ENCODE measurements at regions not wholly inside any gene's neighbourhood (a gene's known extent, or its start where the extent isn't known, plus 50 kb on each side); places are given as distances from the start of the nearest gene placed in this dataset.
"Not testable (repeated sequence)": the region's sequence is repeated elsewhere in the genome, so short reads cannot be mapped to it uniquely, and the experiment has no call there.

DNA sequence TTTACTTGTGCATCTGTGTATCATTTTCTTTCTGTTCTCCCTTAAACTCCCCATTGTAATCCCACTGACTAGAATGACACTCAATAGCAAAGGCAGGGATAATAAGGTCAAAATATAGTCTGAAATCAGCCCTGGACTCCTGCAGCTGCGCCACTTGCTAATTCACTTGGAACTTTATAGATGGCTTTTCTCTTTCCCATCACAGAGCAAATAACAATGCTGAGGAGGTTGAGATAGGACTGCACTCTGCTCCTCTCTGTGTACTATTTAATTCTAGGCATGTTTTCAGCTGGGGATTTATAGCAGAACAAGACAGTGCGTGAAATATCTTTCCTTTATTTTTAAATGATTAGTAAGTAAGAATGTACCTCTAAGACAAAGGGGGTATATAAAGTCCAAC is 324.2 kb downstream of the LNPK start:
- no peak overlapping the region for H3K4me3 Mint-ChIP-seq
- no peak for ATAC-seq (ENCODE audit: low read depth)
- H3K9me3 Mint-ChIP-seq: no peaks in the 10 kb centered on the region
- no peaks in the 10 kb centered on the region for H3K4me1 Mint-ChIP-seq
- no peaks in the 10 kb centered on the region for H3K36me3 Mint-ChIP-seq (ENCODE audit: low read depth)
- H3K27ac Mint-ChIP-seq: no peak overlapping the region
- ChIA-PET CTCF (interaction anchor here (3.4 kb wide), 1 partner anchor 12 kb away, joined by 14 read pairs; no protein-coding TSS in a partner anchor), POLR2A (no interaction called here)
- no peak for DNase-seq
- intact Hi-C loops (cut with micrococcal nuclease): no loop called here
- H3K27me3 Mint-ChIP-seq: no peaks in the 10 kb centered on the region
- TF ChIP-seq, protein P1, sequence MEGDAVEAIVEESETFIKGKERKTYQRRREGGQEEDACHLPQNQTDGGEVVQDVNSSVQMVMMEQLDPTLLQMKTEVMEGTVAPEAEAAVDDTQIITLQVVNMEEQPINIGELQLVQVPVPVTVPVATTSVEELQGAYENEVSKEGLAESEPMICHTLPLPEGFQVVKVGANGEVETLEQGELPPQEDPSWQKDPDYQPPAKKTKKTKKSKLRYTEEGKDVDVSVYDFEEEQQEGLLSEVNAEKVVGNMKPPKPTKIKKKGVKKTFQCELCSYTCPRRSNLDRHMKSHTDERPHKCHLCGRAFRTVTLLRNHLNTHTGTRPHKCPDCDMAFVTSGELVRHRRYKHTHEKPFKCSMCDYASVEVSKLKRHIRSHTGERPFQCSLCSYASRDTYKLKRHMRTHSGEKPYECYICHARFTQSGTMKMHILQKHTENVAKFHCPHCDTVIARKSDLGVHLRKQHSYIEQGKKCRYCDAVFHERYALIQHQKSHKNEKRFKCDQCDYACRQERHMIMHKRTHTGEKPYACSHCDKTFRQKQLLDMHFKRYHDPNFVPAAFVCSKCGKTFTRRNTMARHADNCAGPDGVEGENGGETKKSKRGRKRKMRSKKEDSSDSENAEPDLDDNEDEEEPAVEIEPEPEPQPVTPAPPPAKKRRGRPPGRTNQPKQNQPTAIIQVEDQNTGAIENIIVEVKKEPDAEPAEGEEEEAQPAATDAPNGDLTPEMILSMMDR (IDR thresholded peaks at IDR 0.05): no peak

DNA sequence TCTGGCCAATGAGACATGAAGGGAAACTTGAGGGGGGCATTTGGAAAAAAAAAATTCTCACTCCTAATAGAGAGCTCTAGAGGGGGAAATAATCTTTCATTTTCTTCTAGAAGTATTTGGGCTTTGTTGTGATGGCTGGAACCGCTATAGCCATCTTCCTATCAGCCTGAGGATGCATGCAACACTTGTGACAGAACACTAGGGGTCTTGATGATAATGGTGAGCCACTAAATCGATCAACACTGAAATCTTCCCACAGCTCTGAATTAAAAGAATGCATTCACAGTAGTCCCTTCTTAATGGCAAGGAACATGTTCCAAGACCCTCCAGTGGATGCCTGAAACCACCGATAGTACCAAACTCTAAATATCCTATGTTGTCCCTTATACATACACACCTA is 325.3 kb downstream of the LNPK start:
- Mint-ChIP-seq H3K4me1 (no peaks in the 10 kb centered on the region), H3K9me3 (no peaks in the 10 kb centered on the region), H3K27ac (no peak overlapping the region), H3K4me3 (no peak overlapping the region), H3K36me3 (ENCODE audit: low read depth) (no peaks in the 10 kb centered on the region), H3K27me3 (no peaks in the 10 kb centered on the region)
- ATAC-seq (ENCODE audit: low read depth): no peak
- TF ChIP-seq, protein P1 (IDR thresholded peaks at IDR 0.05): no peak
- no peak for DNase-seq
- POLR2A ChIA-PET: no interaction called here
- intact Hi-C loops (cut with micrococcal nuclease): no loop called here
- CTCF ChIA-PET: no interaction called here

DNA sequence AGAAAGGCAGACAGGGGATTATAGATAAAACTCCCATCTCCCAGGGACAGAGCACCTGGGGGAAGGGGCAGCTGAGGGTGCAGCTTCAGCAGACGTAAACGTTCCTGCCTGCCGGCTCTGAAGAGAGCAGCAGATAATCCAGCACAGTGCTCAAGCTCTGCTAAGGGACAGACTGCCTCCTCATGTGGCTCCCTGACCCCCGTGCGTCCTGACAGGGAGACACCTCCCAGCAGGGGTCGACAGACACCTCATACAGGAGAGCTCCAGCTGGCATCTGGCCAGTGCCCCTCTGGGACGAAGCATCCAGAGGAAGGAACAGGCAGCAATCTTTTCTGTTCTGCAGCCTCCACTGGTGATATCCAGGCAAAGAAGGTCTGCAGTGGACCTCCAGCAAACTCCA is 333.3 kb downstream of the LNPK start:
- H3K4me3 Mint-ChIP-seq; CTCF ChIA-PET; H3K9me3 Mint-ChIP-seq; H3K4me1 Mint-ChIP-seq; H3K36me3 Mint-ChIP-seq (ENCODE audit: low read depth); DNase-seq; H3K27ac Mint-ChIP-seq; intact Hi-C loops (cut with micrococcal nuclease); ATAC-seq (ENCODE audit: low read depth); POLR2A ChIA-PET; H3K27me3 Mint-ChIP-seq: not testable (repeated sequence)

DNA sequence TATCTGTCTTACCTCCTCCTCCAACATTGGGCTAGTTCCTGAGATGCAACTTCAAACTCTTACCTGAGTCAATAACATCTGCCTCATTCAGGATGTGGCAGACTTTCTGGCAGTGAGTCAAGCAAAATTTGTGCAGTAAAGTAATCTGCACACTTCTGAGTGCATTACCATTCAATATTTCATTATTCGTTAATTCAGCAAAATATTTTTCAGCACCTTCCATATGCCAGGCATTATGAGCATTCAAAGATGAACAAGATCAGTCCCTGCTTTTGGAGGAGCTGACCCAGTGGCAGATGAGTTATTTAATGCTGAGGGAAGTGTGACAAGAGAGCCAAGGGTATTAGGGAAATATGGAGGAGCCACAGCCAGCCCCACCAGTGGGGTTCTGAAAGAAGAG is 339.7 kb downstream of the LNPK start:
- CTCF ChIA-PET: no interaction called here
- POLR2A ChIA-PET: no interaction called here
- no peaks in the 10 kb centered on the region for H3K36me3 Mint-ChIP-seq (ENCODE audit: low read depth)
- no peaks in the 10 kb centered on the region for H3K27me3 Mint-ChIP-seq
- no peak for ATAC-seq (ENCODE audit: low read depth)
- DNase-seq: no peak
- H3K4me1 Mint-ChIP-seq: no peaks in the 10 kb centered on the region
- TF ChIP-seq, protein P1 (IDR thresholded peaks at IDR 0.05): no peak
- no peak overlapping the region for H3K4me3 Mint-ChIP-seq
- H3K27ac Mint-ChIP-seq: no peak overlapping the region
- intact Hi-C loops (cut with micrococcal nuclease): no loop called here
- no peaks in the 10 kb centered on the region for H3K9me3 Mint-ChIP-seq

DNA sequence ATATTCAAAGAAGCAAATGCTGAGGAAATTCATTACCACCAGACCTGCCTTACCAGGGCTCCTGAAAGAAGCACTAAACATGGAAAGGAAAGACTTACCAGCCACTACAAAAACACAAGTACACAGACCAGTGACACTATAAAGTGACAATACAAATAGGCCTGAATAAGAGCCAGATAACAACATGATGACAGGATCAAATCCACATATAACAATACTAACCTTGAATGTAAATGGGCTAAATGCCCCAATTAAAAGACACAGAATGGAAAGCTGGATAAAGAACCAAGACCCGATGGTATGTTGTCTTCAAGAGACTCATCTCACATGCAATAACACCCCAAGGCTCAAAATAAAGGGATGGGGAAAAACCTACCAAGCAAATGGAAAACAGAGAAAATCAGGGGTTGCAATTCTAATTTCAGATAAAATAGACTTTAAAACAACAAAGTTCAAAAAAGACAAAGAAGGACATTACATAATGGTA is 353.4 kb downstream of the LNPK start:
- H3K4me3 Mint-ChIP-seq: no peak overlapping the region
- POLR2A ChIA-PET: no interaction called here
- H3K27me3 Mint-ChIP-seq: no peaks in the 10 kb centered on the region
- no peak overlapping the region for H3K27ac Mint-ChIP-seq
- CTCF ChIA-PET: no interaction called here
- no peak for DNase-seq
- TF ChIP-seq, protein P1 (IDR thresholded peaks at IDR 0.05): no peak
- no peaks in the 10 kb centered on the region for H3K36me3 Mint-ChIP-seq (ENCODE audit: low read depth)
- no peaks in the 10 kb centered on the region for H3K9me3 Mint-ChIP-seq
- H3K4me1 Mint-ChIP-seq: no peaks in the 10 kb centered on the region
- ATAC-seq (ENCODE audit: low read depth): no peak
- intact Hi-C loops (cut with micrococcal nuclease): no loop called here

DNA sequence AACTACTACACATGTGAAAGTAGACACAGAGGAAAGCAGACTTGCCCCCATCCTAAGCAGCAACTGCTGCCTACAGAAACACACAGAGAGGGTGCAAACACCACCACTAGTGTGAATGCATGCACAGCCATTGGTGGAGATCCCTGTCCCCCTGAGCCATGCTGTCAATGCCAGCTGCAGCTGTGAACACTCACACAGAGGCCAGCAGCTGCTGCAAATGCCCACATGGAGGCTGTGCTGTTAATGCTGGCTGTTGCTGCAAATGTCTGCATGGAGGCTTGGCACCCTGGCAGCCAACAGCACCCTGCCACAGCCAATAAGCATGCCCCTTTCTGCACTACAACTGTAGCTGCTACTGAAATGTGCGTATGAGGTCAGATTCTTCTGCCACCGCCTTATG is 355.0 kb downstream of the LNPK start:
- no peak for DNase-seq
- Mint-ChIP-seq H3K4me3 (no peak overlapping the region), H3K27ac (no peak overlapping the region), H3K9me3 (no peaks in the 10 kb centered on the region), H3K4me1 (no peaks in the 10 kb centered on the region), H3K27me3 (no peaks in the 10 kb centered on the region), H3K36me3 (ENCODE audit: low read depth) (no peaks in the 10 kb centered on the region)
- TF ChIP-seq, protein P1 (IDR thresholded peaks at IDR 0.05): no peak
- ChIA-PET POLR2A (no interaction called here), CTCF (no interaction called here)
- ATAC-seq (ENCODE audit: low read depth): no peak
- intact Hi-C loops (cut with micrococcal nuclease): no loop called here

Data from activated B cell treated with CpG ODN at 0.5 μM for 24 hours (primary cell).